GM19372 (cell line): ENCODE measurements at regions not wholly inside any gene's neighbourhood (a gene's known extent, or its start where the extent isn't known, plus 50 kb on each side); places are given as distances from the start of the nearest gene placed in this dataset.

ENCODE experiments used
- ATAC-seq: cut with Tn5 transposase; IDR thresholded peaks from one replicate; pipeline ENCODE4 v1.9.1; 2021; ENCODE audit warnings: mild to moderate bottlenecking, low read depth, moderate library complexity; ENCODE audit not compliant: unreplicated experiment

- no peak for ATAC-seq
Measured at GRCh38 chr6:23089981-23090380, 520.6 kb downstream of the HDGFL1 start.

- ATAC-seq, result no peak
Measured at GRCh38 chr6:23091795-23092194, 522.4 kb downstream of the HDGFL1 start.

- ATAC-seq, result no peak
Measured at GRCh38 chr6:23096876-23097275, 527.5 kb downstream of the HDGFL1 start.

GRCh38 chr6:23097566-23097965 is 528.2 kb downstream of the HDGFL1 start:
- ATAC-seq, result no peak

- ATAC-seq, result no peak
Measured at GRCh38 chr6:23106951-23107350, 537.6 kb downstream of the HDGFL1 start.

- no peak for ATAC-seq
Measured at GRCh38 chr6:23111984-23112383, 542.6 kb downstream of the HDGFL1 start.

- no peak for ATAC-seq
Measured at GRCh38 chr6:23114812-23115504, 545.6 kb downstream of the HDGFL1 start.

- no peak for ATAC-seq
Measured at GRCh38 chr6:23137611-23138010, 568.2 kb downstream of the HDGFL1 start.

GRCh38 chr6:23140871-23141270 is 571.5 kb downstream of the HDGFL1 start:
- ATAC-seq, result no peak

- ATAC-seq, result no peak
Measured at GRCh38 chr6:23145781-23146180, 576.4 kb downstream of the HDGFL1 start.

GRCh38 chr6:23154159-23154558 is 584.8 kb downstream of the HDGFL1 start:
- no peak for ATAC-seq

- no peak for ATAC-seq
Measured at GRCh38 chr6:23170049-23170448, 600.7 kb downstream of the HDGFL1 start.

- ATAC-seq, result no peak
Measured at GRCh38 chr6:23173234-23173633, 603.9 kb downstream of the HDGFL1 start.

GRCh38 chr6:23174781-23175361 is 605.5 kb downstream of the HDGFL1 start:
- ATAC-seq, result no peak

- ATAC-seq, result no peak
Measured at GRCh38 chr6:23175391-23175790, 606.0 kb downstream of the HDGFL1 start.

GRCh38 chr6:23176471-23176870 is 607.1 kb downstream of the HDGFL1 start:
- no peak for ATAC-seq

- no peak for ATAC-seq
Measured at GRCh38 chr6:23176883-23177282, 607.5 kb downstream of the HDGFL1 start.

- ATAC-seq, result no peak
Measured at GRCh38 chr6:23177806-23178205, 608.4 kb downstream of the HDGFL1 start.

GRCh38 chr6:23179994-23180393 is 610.6 kb downstream of the HDGFL1 start:
- ATAC-seq, result no peak

- ATAC-seq, result no peak
Measured at GRCh38 chr6:23180504-23181293, 611.3 kb downstream of the HDGFL1 start.

- no peak for ATAC-seq
Measured at GRCh38 chr6:23181356-23182110, 612.2 kb downstream of the HDGFL1 start.
